Tibial nerve (tissue), 4 donors: ENCODE measurements at regions not wholly inside any gene's neighbourhood (a gene's known extent, or its start where the extent isn't known, plus 50 kb on each side); places are given as distances from the start of the nearest gene placed in this dataset.
"Not testable (repeated sequence)": the region's sequence is repeated elsewhere in the genome, so short reads cannot be mapped to it uniquely, and the experiment has no call there.

Experiments
- DNase-seq, 2 donors: peaks; one replicate each; pipeline ENCODE4 v3.0.0-alpha.2; 2019; ENCODE audit warnings: low spot score in 2 of 2
- H3K27ac ChIP-seq, 4 donors: fragments of 200-600 bp; sonication (generic) in 3 of 4; one replicate each; pipeline ENCODE4 v1.5.1; 2017 to 2019; ENCODE audit warnings: mild to moderate bottlenecking in 1 of 4
- H3K27me3 ChIP-seq, 2 donors: fragments of 200-600 bp; sonication (generic) in 1 of 2; one replicate each; pipeline versions ENCODE4 v1.5.1 to v1.6.0; 2017 to 2019
- H3K36me3 ChIP-seq, 3 donors: fragments of 200-600 bp; sonication (generic); one replicate each; pipeline ENCODE4 v1.5.1; 2018 to 2019
- H3K4me1 ChIP-seq, 4 donors: fragments of 200-600 bp; sonication (generic) in 3 of 4; one replicate each; pipeline ENCODE4 v1.5.1; 2017 to 2019
- H3K4me3 ChIP-seq, 4 donors: fragments of 200-600 bp; sonication (generic) in 3 of 4; one replicate each; pipeline ENCODE4 v1.5.1; 2017 to 2019; ENCODE audit warnings: mild to moderate bottlenecking in 1 of 4, moderate library complexity in 1 of 4
- H3K9me3 ChIP-seq, 4 donors: fragments of 200-600 bp; sonication (generic) in 3 of 4; one replicate each; pipeline ENCODE4 v1.5.1; 2017 to 2019
- EP300 ChIP-seq, 2 donors: sonication (generic); formaldehyde crosslinking; IDR thresholded peaks; one replicate each; pipeline ENCODE4 v1.6.1; 2017; ENCODE audit warnings: antibody characterized with exemption in 2 of 2, mild to moderate bottlenecking in 1 of 2
- POLR2A ChIP-seq, 2 donors: fragments of 450-650 bp; IDR thresholded peaks; one replicate each; pipeline ENCODE4 v1.6.1; 2017; ENCODE audit warnings: antibody characterized with exemption in 2 of 2, mild to moderate bottlenecking in 2 of 2, moderate library complexity in 2 of 2
- WGBS, 2 donors: methylation state at CpG; one replicate each; pipeline ENCODE4 v1.1.5; 2018; 5-methylcytosine and 5-hydroxymethylcytosine counted together
- TF ChIP-seq, protein P1 (sequence below), 5 experiments: fragments of 200-600 bp in 3 of 5; fragments of 450-650 bp in 2 of 5; sonication (generic) in 3 of 5; IDR thresholded peaks; one replicate each; pipeline ENCODE4 v1.5.1; 2016 to 2019; ENCODE audit warnings: antibody characterized with exemption in 5 of 5, mild to moderate bottlenecking in 3 of 5, moderate library complexity in 2 of 5

DNA sequence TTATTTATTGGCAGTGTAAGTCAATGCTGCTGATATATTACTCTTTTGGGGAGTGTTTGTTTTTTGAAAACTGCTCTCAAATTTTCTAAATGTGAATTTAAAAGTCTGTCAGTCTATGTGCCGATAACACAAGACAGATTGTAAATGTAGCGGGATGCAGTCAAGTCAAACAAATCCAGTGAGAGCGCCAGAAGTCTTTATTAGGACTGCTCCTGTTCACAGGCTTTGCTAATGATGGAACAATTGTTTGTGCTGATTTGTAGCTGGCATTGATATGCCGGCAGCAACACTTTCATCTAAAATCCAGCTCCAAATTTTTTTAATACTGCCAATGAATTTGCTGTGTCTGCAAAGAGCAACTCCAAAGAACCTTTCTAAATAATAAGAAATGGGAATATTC, 78.7 kb upstream of the TET2 start:
- Histone ChIP-seq H3K4me3 (no peak overlapping the region), H3K27me3 (no peaks in the 10 kb centered on the region)

DNA sequence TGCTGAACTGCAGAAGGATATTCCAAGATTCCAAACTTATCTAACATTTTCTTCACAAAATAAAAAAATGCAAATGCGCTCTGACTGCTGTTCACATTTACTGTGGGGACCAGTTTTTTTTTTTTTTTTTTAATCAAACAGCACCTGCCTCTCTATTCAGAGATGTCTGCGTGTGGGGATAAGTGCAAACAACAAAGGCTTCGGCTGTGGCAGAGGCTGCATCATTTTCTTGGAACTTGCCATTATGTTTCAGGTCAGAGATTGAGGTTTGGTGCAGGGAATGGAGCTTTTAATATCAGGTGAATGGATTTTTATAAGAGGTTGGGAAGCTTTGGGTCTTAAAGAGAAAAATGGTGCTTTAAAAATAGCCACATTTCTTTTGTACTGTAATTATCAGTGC, 78.2 kb upstream of the TET2 start:
- no peaks in the 10 kb centered on the region for H3K9me3 ChIP-seq
- WGBS, 2 donors: 65 to 68% methylated on average over 3 of the region's 3 CpGs
- no peaks in the 10 kb centered on the region for H3K27me3 ChIP-seq
- no peak for DNase-seq
- H3K4me3 ChIP-seq: no peak overlapping the region
- TF ChIP-seq EP300 (IDR thresholded peaks at IDR 0.05): no peak
- TF ChIP-seq POLR2A (IDR thresholded peaks at IDR 0.05): no peak
- TF ChIP-seq, protein P1, sequence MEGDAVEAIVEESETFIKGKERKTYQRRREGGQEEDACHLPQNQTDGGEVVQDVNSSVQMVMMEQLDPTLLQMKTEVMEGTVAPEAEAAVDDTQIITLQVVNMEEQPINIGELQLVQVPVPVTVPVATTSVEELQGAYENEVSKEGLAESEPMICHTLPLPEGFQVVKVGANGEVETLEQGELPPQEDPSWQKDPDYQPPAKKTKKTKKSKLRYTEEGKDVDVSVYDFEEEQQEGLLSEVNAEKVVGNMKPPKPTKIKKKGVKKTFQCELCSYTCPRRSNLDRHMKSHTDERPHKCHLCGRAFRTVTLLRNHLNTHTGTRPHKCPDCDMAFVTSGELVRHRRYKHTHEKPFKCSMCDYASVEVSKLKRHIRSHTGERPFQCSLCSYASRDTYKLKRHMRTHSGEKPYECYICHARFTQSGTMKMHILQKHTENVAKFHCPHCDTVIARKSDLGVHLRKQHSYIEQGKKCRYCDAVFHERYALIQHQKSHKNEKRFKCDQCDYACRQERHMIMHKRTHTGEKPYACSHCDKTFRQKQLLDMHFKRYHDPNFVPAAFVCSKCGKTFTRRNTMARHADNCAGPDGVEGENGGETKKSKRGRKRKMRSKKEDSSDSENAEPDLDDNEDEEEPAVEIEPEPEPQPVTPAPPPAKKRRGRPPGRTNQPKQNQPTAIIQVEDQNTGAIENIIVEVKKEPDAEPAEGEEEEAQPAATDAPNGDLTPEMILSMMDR (IDR thresholded peaks at IDR 0.05): no peak
- no peaks in the 10 kb centered on the region for H3K36me3 ChIP-seq
- no peak overlapping the region for H3K27ac ChIP-seq
- no peaks in the 10 kb centered on the region for H3K4me1 ChIP-seq

More for the DNA sequence above, 78.7 kb upstream of the TET2 start:
- WGBS, 2 donors: 38 to 47% methylated on average over 4 of the region's 4 CpGs
- H3K9me3 ChIP-seq: no peaks in the 10 kb centered on the region
- no peak overlapping the region for H3K27ac ChIP-seq
- DNase-seq: no peak
- no peaks in the 10 kb centered on the region for H3K4me1 ChIP-seq
- H3K36me3 ChIP-seq: no peaks in the 10 kb centered on the region
- no peak for TF ChIP-seq POLR2A (IDR thresholded peaks at IDR 0.05)
- TF ChIP-seq EP300 (IDR thresholded peaks at IDR 0.05): no peak
- TF ChIP-seq, protein P1 (IDR thresholded peaks at IDR 0.05): no peak

DNA sequence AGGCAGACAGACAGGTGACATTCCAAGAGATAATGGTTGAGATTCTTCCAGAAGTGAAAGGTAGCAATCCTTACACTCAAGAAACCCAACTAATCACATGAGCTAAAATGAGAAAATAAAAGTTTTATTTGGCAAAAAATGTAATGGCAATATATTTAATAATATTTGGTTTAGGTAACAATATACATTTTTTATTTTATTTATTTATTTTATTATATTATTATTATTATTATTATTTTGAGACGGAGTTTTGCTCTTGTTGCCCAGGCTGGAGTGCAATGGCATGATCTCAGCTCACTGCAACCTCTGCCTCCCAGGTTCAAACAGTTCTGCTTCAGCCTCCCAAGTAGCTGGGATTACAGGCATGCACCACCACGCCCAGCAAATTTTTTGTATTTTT, 74.6 kb upstream of the TET2 start:
- WGBS, 2 donors: 89 to 93% methylated on average over 2 of the region's 2 CpGs
- not testable (repeated sequence) for H3K27me3 ChIP-seq, H3K4me1 ChIP-seq, H3K9me3 ChIP-seq, H3K4me3 ChIP-seq, DNase-seq, H3K36me3 ChIP-seq, H3K27ac ChIP-seq

DNA sequence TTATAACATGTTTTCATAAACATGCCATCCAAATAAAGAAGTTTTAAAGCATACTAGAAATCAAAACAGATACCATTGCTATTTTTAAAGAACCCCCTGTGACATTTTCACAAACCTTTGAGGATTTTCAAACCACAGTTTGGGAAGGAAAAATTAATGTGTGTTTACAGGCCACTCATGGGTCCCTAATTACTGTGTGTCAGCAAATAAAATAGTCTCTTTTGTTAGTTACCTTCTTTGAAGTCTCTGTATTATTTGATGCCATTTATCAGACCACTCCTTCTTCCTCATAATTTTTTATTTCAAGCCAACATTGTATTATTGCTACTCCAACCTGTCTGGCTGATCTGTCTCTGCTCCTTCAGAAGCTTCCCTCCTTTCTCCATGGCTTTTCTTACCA, 72.6 kb upstream of the TET2 start:
- TF ChIP-seq EP300 (IDR thresholded peaks at IDR 0.05): no peak
- TF ChIP-seq, protein P1 (IDR thresholded peaks at IDR 0.05): no peak
- no peaks in the 10 kb centered on the region for H3K4me1 ChIP-seq
- no peak overlapping the region for H3K27ac ChIP-seq
- no peaks in the 10 kb centered on the region for H3K9me3 ChIP-seq
- no peak overlapping the region for H3K4me3 ChIP-seq
- no peak for DNase-seq
- no peaks in the 10 kb centered on the region for H3K27me3 ChIP-seq
- no peaks in the 10 kb centered on the region for H3K36me3 ChIP-seq

DNA sequence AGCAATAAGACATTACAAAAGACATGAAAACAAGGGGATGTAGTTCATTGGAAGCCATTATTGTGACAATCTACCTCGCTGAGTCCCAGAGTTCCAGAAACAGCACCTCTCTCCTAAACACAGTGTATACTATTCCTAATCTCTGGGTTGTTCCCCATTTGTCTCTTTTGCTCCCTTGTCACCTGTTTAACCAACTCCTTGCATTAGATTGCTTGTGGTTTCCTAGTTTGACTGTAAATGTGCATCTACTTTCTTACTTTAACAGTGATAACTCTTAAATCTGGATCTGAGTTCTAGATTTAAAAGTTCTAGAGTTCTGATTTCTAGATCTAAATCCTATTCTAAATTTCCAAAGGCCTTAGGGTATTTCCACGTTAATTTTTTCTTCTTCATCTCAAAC, 71.6 kb upstream of the TET2 start:
- TF ChIP-seq EP300 (IDR thresholded peaks at IDR 0.05) (no peak), POLR2A (IDR thresholded peaks at IDR 0.05) (no peak)
- TF ChIP-seq, protein P1 (IDR thresholded peaks at IDR 0.05): no peak
- Histone ChIP-seq H3K27ac (no peak overlapping the region), H3K4me3 (no peak overlapping the region), H3K9me3 (no peaks in the 10 kb centered on the region), H3K27me3 (no peaks in the 10 kb centered on the region), H3K4me1 (no peaks in the 10 kb centered on the region), H3K36me3 (no peaks in the 10 kb centered on the region)
- WGBS, 2 donors: 67 to 76% methylated on average over 2 of the region's 2 CpGs
- DNase-seq: no peak
